Activated B cell treated with CpG ODN at 0.5 μM for 24 hours (primary cell): ENCODE measurements at regions not wholly inside any gene's neighbourhood (a gene's known extent, or its start where the extent isn't known, plus 50 kb on each side); places are given as distances from the start of the nearest gene placed in this dataset.

Source experiments
- ATAC-seq: fragments of 200-7000 bp; cut with Tn5 transposase; one replicate; pipeline ENCODE4 v1.10.0; 2021; ENCODE audit warnings: low read depth, mild to moderate bottlenecking, moderate library complexity
- CTCF ChIA-PET: fragments of 350-600 bp; sonication (Branson Sonifier 250); formaldehyde crosslinking; loops from one replicate; lab custom pipeline; 2021; ENCODE audit warnings: antibody characterized with exemption; lab: Charles Lee
- POLR2A ChIA-PET: fragments of 350-600 bp; sonication (Branson Sonifier 250); formaldehyde crosslinking; loops from one replicate; lab custom pipeline; 2021; ENCODE audit warnings: antibody characterized with exemption; lab: Charles Lee
- DNase-seq: peaks from one replicate; pipeline ENCODE4 v3.0.0; 2022
- H3K27ac Mint-ChIP-seq: one replicate; pipeline ENCODE4 v1.8.0; 2020; ENCODE audit warnings: mixed read lengths
- H3K27me3 Mint-ChIP-seq: one replicate; pipeline ENCODE4 v1.8.0; 2021; ENCODE audit warnings: mixed read lengths
- H3K36me3 Mint-ChIP-seq: one replicate; pipeline ENCODE4 v1.8.0; 2021; ENCODE audit warnings: low read depth, mixed read lengths
- H3K4me1 Mint-ChIP-seq: one replicate; pipeline ENCODE4 v1.8.0; 2021; ENCODE audit warnings: mixed read lengths
- H3K4me3 Mint-ChIP-seq: one replicate; pipeline ENCODE4 v1.8.0; 2020; ENCODE audit warnings: mild to moderate bottlenecking, mixed read lengths
- H3K9me3 Mint-ChIP-seq: one replicate; pipeline ENCODE4 v1.8.0; 2020; ENCODE audit warnings: mixed read lengths
- CTCF ChIP-seq: fragments of 200-600 bp; IDR thresholded peaks from one replicate; pipeline ENCODE4 v1.8.0; 2022; ENCODE audit warnings: antibody characterized with exemption, mild to moderate bottlenecking
- intact Hi-C: fragments of 100-400 bp; cut with micrococcal nuclease; formaldehyde crosslinking; loops from one replicate; pipeline ENCODE4 v1.15.1; 2024

DNA sequence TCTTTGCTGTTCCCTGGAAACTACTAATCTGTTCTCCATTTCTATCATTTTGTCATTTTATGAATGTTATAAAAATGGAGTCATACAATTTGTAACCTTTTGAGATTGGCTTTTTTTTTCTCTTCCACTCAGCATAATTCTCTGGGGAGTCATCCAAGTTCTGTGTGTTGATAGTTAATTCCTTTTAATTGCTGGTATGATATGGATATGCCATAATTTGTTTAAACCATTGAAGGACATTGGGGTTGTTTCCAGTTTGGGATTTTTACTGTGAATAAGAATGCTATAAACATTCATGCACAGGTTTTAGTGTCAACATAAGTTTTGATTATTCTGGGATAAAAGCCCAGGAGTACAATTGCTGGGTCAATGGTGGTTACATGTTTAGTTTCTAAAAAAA is 279.4 kb downstream of the WNT5A start:
- no peaks in the 10 kb centered on the region for H3K4me1 Mint-ChIP-seq
- no peaks in the 10 kb centered on the region for H3K27me3 Mint-ChIP-seq
- no peaks in the 10 kb centered on the region for H3K36me3 Mint-ChIP-seq
- H3K4me3 Mint-ChIP-seq, result no peak overlapping the region
- ChIA-PET POLR2A (no interaction called here), CTCF (no interaction called here)
- intact Hi-C loops, result no loop called here
- ATAC-seq (no peak), DNase-seq (no peak)
- no peaks in the 10 kb centered on the region for H3K9me3 Mint-ChIP-seq
- no peak overlapping the region for H3K27ac Mint-ChIP-seq
- TF ChIP-seq CTCF, result no peak

DNA sequence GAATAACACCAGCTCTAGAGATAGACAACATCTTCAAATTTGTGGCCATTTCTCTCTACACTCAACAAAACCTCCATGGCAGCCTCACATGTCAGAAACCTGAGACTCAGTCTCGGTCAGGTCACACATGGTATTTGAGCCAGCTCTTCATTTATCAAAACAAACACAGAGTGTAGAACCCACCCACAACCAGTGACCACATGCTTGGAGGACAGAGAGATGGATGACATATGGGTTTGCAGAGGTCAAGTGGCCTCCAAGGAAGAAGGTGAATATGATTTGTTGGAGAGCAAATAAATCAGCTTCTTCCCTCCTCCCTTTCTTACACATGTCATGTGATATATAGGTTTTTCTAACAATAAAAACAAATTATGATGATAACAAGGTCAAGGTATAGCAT is 278.1 kb upstream of the LRTM1 start:
- Mint-ChIP-seq H3K36me3 (no peaks in the 10 kb centered on the region), H3K4me3 (no peak overlapping the region), H3K4me1 (no peaks in the 10 kb centered on the region), H3K27me3 (no peaks in the 10 kb centered on the region), H3K9me3 (no peaks in the 10 kb centered on the region), H3K27ac (no peak overlapping the region)
- intact Hi-C loops, result no loop called here
- DNase-seq, result no peak
- no peak for TF ChIP-seq CTCF
- no peak for ATAC-seq
- POLR2A ChIA-PET, result no interaction called here
- CTCF ChIA-PET, result no interaction called here

DNA sequence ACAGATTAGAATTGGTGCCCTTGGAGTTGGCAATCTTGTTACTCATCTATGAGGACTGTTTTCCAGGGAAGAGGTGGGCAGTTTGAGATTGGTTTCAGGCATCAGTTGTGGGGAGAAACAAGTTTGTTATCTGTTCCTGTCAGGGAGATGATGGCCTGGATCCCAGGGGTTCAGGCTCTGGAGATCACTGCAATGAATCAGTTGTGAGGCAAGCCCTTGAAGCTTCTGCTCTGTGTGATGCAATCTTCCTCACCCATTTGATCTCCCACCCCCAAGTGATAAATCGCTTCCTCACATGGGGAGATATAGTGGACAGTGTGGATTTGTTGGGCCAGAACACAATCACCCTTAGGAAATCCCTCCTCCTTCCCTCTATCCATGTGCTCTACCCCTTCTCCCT is 276.6 kb upstream of the LRTM1 start:
- Mint-ChIP-seq H3K36me3 (no peaks in the 10 kb centered on the region), H3K4me3 (no peak overlapping the region), H3K27me3 (no peaks in the 10 kb centered on the region), H3K4me1 (no peaks in the 10 kb centered on the region), H3K9me3 (no peaks in the 10 kb centered on the region), H3K27ac (no peak overlapping the region)
- intact Hi-C loops, result no loop called here
- no peak for ATAC-seq
- POLR2A ChIA-PET, result no interaction called here
- no peak for TF ChIP-seq CTCF
- CTCF ChIA-PET, result no interaction called here
- DNase-seq, result no peak

- H3K4me1 Mint-ChIP-seq, result no peaks in the 10 kb centered on the region
- no peak for ATAC-seq
- H3K27ac Mint-ChIP-seq, result no peak overlapping the region
- ChIA-PET CTCF (no interaction called here), POLR2A (no interaction called here)
- intact Hi-C loops, result no loop called here
- TF ChIP-seq CTCF, result no peak
- no peaks in the 10 kb centered on the region for H3K27me3 Mint-ChIP-seq
- no peak for DNase-seq
- no peaks in the 10 kb centered on the region for H3K36me3 Mint-ChIP-seq
- H3K4me3 Mint-ChIP-seq, result no peak overlapping the region
- H3K9me3 Mint-ChIP-seq, result no peaks in the 10 kb centered on the region
Observed at GRCh38 chr3:55203546-55203945, 275.7 kb upstream of the LRTM1 start.

GRCh38 chr3:55203006-55203405 is 275.1 kb upstream of the LRTM1 start:
- CTCF ChIA-PET, result no interaction called here
- Mint-ChIP-seq H3K4me1 (no peaks in the 10 kb centered on the region), H3K36me3 (no peaks in the 10 kb centered on the region), H3K27ac (no peak overlapping the region), H3K9me3 (no peaks in the 10 kb centered on the region), H3K4me3 (no peak overlapping the region), H3K27me3 (no peaks in the 10 kb centered on the region)
- POLR2A ChIA-PET, result no interaction called here
- DNase-seq (no peak), ATAC-seq (no peak)
- TF ChIP-seq CTCF, result no peak
- intact Hi-C loops, result no loop called here
